GM12865 (cell line): ENCODE measurements at regions not wholly inside any gene's neighbourhood (a gene's known extent, or its start where the extent isn't known, plus 50 kb on each side); places are given as distances from the start of the nearest gene placed in this dataset.
"Not testable (repeated sequence)": the region's sequence is repeated elsewhere in the genome, so short reads cannot be mapped to it uniquely, and the experiment has no call there.

Experiments used
- DNase-seq: peaks from one replicate; pipeline ENCODE4 v3.0.0; 2010; ENCODE audit warnings: low read depth
- H3K4me3 ChIP-seq: 2 replicates; pipeline ENCODE4 v1.5.1; 2011; ENCODE audit warnings: mild to moderate bottlenecking, low read depth, low read length, control low read depth
- TF ChIP-seq, protein P1 (sequence below): IDR thresholded peaks from 2 replicates; pipeline ENCODE4 v1.5.1; 2011; ENCODE audit warnings: low read length, control low read depth, low read depth, inconsistent platforms; ENCODE audit not compliant: insufficient read depth; ENCODE audit errors: missing control alignments

DNA sequence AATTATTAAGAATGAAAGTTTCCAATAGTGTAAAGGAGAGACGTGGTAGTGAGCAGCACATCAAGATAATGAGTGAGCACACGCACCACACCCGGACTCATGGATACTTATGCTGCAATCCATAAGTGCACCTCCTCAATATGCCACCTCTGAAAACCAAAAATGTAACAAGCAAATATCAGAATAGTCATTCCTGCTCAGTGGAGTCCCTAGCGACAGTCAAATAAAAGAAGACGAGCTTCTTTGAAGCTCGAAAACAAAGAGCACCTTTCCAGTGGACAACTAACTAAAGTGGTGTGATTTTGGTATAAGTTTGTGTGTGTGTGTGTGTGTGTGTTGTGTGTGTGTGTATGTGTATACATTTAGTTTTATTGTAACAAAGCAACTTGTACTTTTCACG lies 241.3 kb downstream of the DEPDC1B start:
- no peak overlapping the region for H3K4me3 ChIP-seq
- DNase-seq: no peak
- TF ChIP-seq, protein P1, sequence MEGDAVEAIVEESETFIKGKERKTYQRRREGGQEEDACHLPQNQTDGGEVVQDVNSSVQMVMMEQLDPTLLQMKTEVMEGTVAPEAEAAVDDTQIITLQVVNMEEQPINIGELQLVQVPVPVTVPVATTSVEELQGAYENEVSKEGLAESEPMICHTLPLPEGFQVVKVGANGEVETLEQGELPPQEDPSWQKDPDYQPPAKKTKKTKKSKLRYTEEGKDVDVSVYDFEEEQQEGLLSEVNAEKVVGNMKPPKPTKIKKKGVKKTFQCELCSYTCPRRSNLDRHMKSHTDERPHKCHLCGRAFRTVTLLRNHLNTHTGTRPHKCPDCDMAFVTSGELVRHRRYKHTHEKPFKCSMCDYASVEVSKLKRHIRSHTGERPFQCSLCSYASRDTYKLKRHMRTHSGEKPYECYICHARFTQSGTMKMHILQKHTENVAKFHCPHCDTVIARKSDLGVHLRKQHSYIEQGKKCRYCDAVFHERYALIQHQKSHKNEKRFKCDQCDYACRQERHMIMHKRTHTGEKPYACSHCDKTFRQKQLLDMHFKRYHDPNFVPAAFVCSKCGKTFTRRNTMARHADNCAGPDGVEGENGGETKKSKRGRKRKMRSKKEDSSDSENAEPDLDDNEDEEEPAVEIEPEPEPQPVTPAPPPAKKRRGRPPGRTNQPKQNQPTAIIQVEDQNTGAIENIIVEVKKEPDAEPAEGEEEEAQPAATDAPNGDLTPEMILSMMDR: no peak

DNA sequence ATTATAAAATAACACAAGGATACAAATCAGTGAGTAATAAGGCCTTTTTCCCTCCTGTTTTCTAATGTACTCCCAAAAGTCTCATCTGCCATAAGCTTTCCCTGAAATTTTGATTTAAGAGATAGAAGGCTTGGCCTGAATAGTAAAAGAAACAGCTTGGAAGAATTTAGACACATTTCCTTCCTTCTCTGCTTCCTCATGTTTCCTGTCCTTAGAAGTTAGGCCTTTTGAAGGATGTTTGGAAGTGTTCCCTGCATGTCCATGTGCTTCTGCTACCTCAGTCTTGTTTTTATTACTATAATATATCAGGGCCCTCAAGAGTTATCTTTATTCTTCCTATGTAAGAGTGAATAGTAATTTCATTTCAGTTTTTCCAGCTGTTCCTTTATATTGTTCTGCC lies 242.7 kb downstream of the DEPDC1B start:
- H3K4me3 ChIP-seq: no peak overlapping the region
- TF ChIP-seq, protein P1: no peak

DNA sequence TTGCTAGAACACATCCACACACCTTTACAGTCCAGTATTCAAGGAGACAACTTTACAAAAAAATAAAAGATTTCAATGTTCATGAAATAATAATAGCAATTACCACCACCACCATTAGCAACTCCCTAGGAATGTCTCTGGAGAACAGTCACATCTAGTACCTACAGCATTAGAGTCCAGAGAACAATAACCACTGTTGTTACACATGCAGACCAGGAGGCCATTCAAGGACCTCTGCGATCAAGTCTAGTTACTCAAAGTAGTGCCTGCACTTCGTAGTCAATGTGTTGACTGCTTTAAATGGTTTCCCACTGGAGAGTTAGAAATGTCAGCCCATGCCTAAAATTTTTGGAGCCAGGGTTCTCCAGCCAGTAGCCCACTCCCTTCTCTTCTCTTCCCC lies 244.4 kb downstream of the DEPDC1B start:
- no peak overlapping the region for H3K4me3 ChIP-seq
- DNase-seq: no peak
- TF ChIP-seq, protein P1: no peak

More for the DNA sequence above, 242.7 kb downstream of the DEPDC1B start:
- DNase-seq: no peak

DNA sequence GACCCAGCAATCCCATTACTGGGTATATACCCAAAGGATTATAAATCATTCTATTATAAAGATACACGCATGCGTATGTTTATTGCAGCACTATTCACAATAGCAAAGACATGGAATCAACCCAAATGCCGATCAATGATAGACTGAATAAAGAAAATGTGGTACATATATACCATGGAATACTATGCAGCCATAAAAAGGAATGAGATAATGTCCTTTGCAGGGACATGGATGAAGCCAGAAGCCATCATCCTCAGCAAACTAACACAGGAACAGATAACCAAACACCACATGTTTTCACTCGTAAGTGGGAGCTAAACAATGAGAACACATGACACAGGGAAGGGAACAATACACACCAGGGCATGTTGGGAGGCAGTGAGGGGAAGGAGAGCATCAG lies 245.7 kb downstream of the DEPDC1B start:
- not testable (repeated sequence) for H3K4me3 ChIP-seq, DNase-seq

DNA sequence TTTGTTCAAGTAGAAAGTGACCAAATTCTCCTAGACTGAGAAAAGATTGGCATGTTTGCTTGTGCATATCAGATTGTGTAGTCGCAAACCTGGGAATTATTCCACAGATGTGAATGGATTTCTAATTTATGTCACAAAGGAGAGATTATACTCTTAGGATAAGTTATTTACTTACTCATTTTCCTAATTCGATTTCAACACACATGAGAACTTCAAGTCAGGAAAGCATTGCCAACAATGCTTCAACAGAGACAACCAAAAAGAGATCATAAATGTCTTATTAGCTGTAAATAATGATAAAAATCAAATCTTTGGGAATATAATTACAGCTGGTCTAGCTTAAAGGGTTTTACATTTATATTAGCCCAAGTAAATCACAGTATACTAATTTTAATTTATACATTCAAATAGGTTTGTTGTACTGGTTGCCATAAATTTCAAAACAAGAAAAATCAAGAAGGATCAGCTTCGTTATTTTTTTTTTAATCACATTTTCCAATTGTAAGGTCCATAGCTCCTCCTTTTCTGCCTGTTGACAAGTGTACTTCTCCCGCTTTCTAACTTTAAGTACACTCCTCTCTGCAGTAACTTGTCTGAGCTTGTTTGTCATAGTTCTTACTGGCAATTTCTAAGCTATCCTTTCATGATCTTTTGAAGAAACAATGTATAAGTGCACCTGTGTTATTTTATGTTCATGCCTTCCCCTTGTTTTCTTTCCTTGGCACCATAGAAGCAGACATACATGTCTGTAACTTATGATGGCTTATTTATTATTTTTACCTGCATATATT lies 246.6 kb downstream of the DEPDC1B start:
- no peak for DNase-seq
- H3K4me3 ChIP-seq: no peak overlapping the region
- TF ChIP-seq, protein P1: no peak

DNA sequence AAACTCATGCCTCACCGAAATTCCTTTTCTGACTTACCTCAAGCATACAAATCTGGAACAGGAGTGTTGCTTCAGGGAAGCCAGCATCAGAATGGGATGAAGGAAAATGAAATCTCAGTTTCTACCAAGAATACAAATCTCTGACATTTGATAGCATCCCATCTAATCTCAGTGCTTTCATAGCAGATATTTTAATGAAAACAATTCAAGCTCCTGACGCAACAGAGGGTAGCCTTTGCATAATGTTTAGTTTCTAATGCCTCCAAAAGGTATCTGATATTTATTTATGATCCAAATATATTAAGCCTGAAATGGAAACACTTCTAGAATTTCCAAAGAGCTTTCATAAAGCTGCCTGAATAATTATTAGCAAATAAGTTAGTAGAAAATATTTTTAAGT lies 251.4 kb downstream of the DEPDC1B start:
- TF ChIP-seq, protein P1: no peak
- H3K4me3 ChIP-seq: no peak overlapping the region
- no peak for DNase-seq

DNA sequence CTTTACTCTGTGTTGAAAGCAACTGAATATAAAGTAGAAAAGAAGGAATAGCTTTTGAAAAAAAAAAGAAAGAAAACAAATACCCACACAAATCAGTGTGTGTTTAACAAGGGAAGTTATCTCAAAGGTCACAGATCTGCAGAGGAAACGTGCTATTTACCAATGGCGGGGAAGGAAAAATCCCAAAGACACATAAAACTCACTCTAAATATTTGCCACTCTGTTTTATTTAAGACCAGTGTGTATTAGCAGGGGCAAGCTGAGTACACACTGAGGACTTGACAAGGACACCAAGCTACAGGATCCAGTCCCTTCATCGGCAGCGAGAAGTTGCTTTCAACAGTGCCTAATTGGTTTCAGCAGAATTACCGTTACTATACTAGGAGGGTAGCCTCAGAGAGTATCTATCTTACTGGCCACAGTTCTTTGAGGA lies 252.5 kb downstream of the DEPDC1B start:
- TF ChIP-seq, protein P1: no peak
- no peak for DNase-seq
- H3K4me3 ChIP-seq: no peak overlapping the region
